ENCODE measurements at regions not wholly inside any gene's neighbourhood (a gene's known extent, or its start where the extent isn't known, plus 50 kb on each side); places are given as distances from the start of the nearest gene placed in this dataset.
A peak's percentile ranks its signal among the peaks of the same experiment; 100 is the strongest.
"Not testable (repeated sequence)": the region's sequence is repeated elsewhere in the genome, so short reads cannot be mapped to it uniquely, and the experiment has no call there.

GRCh38 chrX:15116900-15117299 is 153.0 kb downstream of the ASB9 start:
- no peak for DNase-seq (ENCODE audit: low spot score)

- no peak for DNase-seq (ENCODE audit: low spot score)
Measured at GRCh38 chrX:15114743-15115566, 154.9 kb downstream of the ASB9 start.

- DNase-seq (ENCODE audit: low spot score), result no peak
Measured at GRCh38 chrX:15107367-15107988, 162.4 kb downstream of the ASB9 start.

GRCh38 chrX:15098505-15098904 is 171.4 kb downstream of the ASB9 start:
- DNase-seq (ENCODE audit: low spot score), result no peak

- peak; percentile 31 for DNase-seq (ENCODE audit: low spot score)
Measured at GRCh38 chrX:15087747-15088146, 182.1 kb downstream of the ASB9 start.

- DNase-seq (ENCODE audit: low spot score), result no peak
Measured at GRCh38 chrX:15073313-15073712, 196.6 kb downstream of the ASB9 start.

- DNase-seq (ENCODE audit: low spot score), result no peak
Measured at GRCh38 chrX:15072880-15073279, 197.0 kb downstream of the ASB9 start.

GRCh38 chrX:15072259-15072658 is 197.6 kb downstream of the ASB9 start:
- DNase-seq (ENCODE audit: low spot score), result no peak

- no peak for DNase-seq (ENCODE audit: low spot score)
Measured at GRCh38 chrX:15059474-15059873, 186.3 kb downstream of the MOSPD2 start.

- no peak for DNase-seq (ENCODE audit: low spot score)
Measured at GRCh38 chrX:15056044-15056443, 182.8 kb downstream of the MOSPD2 start.

GRCh38 chrX:15055146-15055930 is 182.1 kb downstream of the MOSPD2 start:
- no peak for DNase-seq (ENCODE audit: low spot score)

- DNase-seq (ENCODE audit: low spot score), result no peak
Measured at GRCh38 chrX:15050395-15050794, 177.2 kb downstream of the MOSPD2 start.

GRCh38 chrX:15043538-15043937 is 170.3 kb downstream of the MOSPD2 start:
- no peak for DNase-seq (ENCODE audit: low spot score)

- DNase-seq (ENCODE audit: low spot score), result no peak
Measured at GRCh38 chrX:15033917-15034316, 160.7 kb downstream of the MOSPD2 start.

- no peak for DNase-seq (ENCODE audit: low spot score)
Measured at GRCh38 chrX:15017491-15017890, 144.3 kb downstream of the MOSPD2 start.

- DNase-seq (ENCODE audit: low spot score), result no peak
Measured at GRCh38 chrX:15016051-15016450, 142.8 kb downstream of the MOSPD2 start.

- no peak for DNase-seq (ENCODE audit: low spot score)
Measured at GRCh38 chrX:15014281-15014680, 141.1 kb downstream of the MOSPD2 start.

- DNase-seq (ENCODE audit: low spot score), result no peak
Measured at GRCh38 chrX:15013461-15013860, 140.2 kb downstream of the MOSPD2 start.

GRCh38 chrX:14997271-14997670 is 124.0 kb downstream of the MOSPD2 start:
- DNase-seq (ENCODE audit: low spot score), result no peak

- DNase-seq (ENCODE audit: low spot score), result not testable (repeated sequence)
Measured at GRCh38 chrX:14984425-14984824, 111.2 kb downstream of the MOSPD2 start.

Data from D341Med (cell line).